Islet precursor cell (in vitro differentiated cells): ENCODE measurements at regions not wholly inside any gene's neighbourhood (a gene's known extent, or its start where the extent isn't known, plus 50 kb on each side); places are given as distances from the start of the nearest gene placed in this dataset.
"Not testable (repeated sequence)": the region's sequence is repeated elsewhere in the genome, so short reads cannot be mapped to it uniquely, and the experiment has no call there.

Experiments
- DNase-seq: peaks from one replicate; pipeline ENCODE4 v3.0.0-alpha.2; 2018

DNA sequence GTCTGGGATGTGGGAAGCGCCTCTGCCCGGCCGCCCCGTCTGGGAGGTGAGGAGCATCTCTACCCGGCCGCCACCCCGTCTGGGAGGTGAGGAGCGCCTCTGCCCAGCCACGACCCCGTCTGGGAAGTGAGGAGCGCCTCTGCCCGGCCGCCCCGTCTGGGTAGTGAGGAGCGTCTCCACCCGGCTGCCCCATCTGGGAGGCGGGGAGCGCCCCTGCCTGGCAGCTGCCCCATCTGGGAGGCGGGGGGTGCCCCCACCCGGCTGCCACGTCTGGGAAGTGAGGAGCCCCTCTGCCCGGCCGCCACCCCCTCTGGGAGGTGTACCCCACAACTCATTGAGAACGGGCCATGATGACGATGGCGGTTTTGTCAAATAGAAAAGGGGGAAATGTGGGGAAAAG lies 288.3 kb downstream of the SPRY1 start:
- not testable (repeated sequence) for DNase-seq

DNA sequence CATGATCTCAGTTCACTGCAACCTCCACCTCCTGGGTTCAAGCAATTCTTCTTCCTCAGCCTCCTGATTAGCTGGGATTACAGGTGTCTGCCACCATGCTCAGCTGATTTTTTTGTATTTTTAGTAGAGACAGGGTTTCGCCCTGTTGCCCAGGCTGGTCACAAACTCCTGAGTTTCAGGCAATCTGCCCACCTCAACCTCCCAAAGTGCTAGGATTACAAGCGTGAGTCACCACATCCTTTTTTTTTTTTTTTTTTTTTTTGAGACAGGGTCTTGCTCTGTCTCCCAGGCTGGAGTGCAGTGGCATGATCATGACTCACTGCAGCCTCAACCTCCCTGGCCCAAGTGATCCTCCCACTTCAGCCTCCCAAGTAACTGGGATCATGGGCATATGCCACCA lies 298.9 kb downstream of the SPRY1 start:
- DNase-seq, result not testable (repeated sequence)

DNA sequence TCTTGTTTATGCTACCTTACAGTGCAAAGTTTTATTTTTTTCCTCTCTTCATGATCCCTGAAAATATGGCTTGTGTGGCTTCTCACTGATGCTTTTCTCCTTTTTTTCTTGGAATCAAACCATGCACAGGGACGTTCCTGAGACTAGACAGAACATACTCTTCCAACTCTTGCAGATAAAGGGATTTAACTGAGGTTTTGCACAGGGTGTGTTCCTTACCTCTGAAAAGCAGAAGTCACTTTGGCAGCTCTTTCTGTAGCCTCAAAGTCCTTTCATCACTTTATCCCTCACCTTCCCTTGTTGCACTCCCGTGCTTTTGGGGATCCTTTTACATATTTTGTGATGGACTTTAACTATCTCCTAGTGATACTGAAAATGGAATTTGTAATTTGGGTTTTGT lies 300.1 kb downstream of the SPRY1 start:
- no peak for DNase-seq

DNA sequence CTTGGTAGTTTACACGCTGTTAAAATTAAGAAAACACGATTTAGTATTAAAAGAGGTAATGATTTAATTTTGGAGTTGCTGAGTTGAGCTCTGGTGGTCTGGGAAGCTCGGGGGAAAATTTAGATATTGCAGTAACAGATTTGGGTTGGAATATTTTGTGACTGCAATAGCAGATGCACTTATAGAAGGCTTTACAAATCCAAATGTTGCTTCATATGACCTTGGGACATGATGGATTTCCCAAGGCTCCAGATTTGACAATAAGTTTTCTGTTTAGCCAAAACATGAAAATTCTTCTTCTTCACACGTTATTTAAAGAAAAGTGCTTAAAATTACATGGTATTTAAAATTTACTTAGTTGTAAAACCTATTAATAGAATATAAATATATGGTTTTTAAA lies 302.0 kb downstream of the SPRY1 start:
- no peak for DNase-seq

DNA sequence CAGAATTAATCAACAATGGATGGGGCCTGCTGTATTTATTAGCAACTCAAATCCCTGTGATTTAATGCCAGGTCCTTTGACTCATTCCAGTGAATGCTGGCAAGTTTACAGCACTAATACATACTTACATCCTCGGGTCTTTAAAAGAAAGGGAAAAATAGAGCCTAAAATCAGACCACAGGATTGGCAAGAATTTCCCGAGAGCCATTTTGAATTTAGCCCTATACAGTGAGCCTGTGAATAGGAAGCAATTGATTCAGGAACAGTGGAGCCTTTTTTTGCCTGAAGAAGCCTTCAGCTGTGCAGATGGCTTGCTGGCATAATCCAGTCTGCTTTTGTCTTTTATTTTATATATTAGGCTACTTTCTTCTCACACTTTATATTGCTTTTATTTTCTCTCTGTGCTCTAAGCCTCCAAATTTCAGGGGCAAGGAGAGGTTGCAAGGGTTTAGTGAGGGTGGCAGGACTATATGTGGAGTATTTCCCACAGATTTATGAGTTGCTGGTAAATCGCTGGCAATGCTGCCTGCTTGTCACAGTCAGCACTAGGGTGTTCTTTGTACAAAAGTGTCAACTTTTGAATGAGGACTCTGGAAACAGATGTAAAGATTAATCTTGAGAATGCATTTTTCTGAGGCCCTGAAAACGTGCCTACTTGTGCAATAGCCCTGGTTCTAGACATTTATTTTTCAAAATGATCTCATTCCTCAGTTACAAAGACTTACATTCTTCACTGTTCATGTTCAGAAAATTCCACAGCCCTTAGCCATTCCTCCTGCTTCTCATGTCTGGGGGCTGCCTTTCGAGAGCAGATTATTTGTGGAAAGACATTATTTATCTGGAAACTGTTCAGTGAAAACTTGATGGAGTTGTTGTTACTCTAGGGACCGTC lies 303.5 kb downstream of the SPRY1 start:
- DNase-seq, result peak; percentile 57

DNA sequence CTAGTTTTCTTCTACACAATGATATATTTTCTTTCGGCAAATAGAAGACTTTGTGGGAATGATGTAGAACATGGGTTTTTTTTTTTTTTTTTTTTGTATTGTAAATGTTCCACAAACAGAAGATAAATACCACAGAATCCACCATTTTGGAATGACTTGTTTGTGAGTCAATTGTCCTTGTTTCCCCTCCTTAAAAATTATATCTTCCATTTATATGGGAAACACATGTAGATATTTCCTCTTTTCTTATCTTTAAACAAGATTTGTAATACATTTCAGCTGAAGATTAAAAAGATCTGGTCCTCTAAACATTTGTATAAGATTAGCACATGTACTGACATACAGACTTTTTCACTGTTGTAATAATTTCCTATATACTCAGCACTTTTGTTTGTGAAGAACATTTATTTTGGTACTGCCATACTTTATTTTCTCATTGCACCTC lies 304.6 kb downstream of the SPRY1 start:
- no peak for DNase-seq

DNA sequence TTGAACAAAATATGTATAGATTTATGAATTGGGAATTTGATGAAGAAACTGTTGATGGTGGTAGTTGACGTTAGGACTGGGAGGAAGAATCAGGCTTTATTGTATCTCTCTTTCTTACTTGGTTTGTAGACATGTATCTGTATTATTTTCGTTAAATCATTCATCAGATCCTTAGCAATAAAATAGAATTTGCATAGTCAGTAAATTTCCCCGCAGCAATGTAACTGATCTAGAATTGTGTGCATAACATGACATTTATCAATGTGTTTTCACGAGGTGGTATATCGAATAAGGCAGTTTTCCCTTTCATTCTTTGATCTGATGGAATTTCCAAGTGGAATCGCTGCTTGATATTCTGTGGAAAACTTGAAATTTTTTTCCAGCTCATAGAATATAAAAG lies 308.8 kb downstream of the SPRY1 start:
- DNase-seq, result no peak

DNA sequence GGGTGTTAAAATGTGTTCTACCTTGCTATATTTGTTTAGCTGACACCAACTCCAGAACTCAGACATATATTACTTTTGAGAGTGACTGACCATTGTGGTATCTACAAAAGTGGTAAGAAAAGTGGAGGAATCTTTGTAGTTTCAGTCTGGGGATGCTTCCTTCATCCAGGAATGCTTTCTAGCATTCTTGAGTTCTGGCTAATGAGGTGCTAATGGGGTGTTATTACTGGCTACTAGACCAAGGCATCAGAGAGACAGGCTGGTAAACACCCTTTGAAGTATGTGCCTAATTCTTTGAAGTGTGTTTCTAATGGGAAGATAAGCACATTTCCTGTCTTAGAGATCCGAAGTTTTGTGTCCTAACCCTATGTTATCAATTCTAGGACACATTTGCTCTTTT lies 310.4 kb downstream of the SPRY1 start:
- peak; percentile 84 for DNase-seq

DNA sequence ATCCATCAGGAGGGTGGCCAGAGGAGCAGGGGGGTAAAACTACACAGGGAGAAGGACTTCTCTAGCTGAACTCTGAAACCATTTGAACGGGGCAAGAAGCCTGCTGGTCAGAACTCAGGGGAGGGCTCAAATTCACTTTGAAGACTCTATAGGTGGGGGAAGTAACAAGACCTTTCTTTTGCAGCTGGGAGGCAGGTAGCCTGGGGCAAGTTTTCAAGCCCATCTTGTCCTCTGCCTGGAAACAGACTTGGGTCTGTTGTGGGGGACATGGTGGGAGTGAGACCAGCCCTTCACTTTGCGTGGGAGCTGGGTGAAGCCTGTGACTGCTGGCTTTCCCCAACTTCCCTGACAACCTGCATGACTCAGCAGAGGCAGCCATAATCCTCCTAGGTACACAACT lies 312.3 kb downstream of the SPRY1 start:
- no peak for DNase-seq

DNA sequence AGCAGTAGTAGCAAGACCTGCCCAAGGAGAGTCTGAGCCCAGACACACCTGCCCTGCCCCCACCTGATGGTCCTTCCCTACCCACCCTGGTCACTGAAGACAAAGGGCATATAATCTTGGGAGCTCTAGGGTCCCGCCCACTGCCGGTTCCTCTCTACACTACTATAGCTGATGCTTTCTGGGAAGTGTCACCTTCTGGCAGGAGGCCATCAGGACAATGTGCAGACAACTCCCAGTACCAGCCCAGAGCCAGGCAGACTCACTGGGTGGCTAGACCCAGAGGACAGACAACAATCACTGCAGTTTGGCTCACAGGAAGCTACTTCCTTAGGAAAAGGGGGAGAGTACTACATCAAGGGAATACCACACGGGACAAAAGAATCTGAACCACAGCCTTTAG lies 312.7 kb downstream of the SPRY1 start:
- DNase-seq, result peak; percentile 80

DNA sequence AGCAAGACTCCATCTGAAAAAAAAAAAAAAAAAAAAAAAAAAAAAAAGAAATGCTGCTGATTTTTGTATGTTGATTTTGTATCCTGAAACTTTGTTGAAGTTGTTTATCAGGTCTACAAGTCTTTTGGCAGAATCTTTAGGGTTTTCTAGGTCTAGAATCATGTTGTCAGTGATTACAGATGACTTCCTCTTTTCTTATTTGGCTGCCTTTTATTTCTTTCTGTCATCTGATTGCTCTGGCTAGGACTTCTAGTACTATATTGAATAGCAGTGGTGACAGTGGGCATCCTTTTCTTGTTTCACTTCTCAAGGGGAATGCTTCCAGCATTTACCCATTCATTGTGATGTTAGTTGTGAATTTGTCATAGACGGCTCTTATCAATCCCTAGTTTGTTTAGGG lies 334.4 kb downstream of the SPRY1 start:
- DNase-seq, result no peak

DNA sequence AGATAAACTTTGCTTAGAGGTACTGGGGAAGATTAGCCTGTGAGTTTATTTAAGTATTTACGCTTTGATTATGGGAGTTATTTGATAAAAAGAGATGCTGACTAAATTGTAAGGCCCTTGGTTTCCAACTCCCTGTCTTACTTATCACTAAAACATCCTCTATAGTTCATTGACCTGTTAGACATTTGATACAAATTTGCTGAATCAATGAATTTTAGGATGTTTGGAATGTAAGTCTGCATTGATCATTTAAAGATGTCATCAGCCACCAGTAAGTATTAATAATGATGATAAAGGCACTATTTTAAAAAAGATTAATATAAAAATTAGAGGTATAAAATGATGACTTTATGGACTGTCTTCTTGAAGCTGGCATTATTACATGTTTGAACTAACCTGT lies 340.6 kb downstream of the SPRY1 start:
- no peak for DNase-seq

DNA sequence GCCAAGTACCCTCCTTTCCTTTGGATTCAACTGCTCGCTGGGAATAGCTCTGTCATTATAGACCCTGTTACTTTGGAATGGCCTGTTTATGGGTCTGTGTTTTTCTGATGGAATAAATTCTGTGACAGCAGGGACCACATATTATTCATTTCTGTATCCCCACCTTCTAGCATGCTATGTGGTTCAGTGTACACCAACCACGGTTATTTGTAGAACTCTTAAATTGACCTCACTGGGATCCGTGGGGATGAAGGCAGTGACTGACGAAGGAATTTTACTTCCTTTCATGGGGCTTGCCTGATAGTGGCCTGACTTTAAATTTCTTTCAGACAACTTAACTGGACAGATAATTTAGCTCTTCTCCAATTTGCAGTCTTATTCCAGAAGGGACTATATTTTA lies 343.2 kb downstream of the SPRY1 start:
- DNase-seq, result no peak

DNA sequence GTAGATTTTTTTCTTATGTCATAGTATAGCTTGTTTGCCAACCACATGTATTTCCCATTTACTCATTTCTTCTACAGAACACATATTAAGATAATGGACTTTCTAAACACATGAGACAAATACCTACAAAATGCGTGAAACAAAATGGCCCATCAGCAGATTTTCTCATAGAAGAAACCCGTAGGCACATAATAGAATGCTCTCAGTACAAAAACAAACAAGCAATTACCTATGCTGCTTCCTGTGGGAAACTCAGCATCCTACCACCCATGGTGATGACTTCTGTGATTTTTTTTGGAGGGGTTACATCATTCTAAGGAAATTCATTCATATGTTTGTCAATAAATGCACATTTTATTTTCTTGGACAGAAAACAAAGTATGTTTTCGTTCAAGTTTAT lies 343.6 kb downstream of the SPRY1 start:
- no peak for DNase-seq

DNA sequence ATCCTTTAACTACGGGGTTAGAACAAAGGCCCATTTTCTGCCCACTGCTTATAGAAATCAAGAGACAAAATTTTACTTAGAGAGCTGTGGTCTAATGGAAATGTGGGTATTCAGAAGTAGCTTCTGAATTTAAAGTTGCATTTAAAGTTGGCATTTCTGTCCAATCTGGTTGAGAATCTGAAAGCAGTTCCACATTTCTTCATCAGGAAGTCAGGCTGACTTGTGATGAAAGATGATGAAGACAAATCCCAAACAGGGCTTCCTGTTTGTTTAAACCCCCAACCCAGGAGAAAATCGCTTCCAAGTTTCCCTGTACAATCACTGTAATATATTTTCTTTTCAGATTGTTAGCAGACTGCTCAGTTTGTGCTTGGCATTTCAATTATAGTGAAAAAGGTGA lies 345.3 kb downstream of the SPRY1 start:
- no peak for DNase-seq

DNA sequence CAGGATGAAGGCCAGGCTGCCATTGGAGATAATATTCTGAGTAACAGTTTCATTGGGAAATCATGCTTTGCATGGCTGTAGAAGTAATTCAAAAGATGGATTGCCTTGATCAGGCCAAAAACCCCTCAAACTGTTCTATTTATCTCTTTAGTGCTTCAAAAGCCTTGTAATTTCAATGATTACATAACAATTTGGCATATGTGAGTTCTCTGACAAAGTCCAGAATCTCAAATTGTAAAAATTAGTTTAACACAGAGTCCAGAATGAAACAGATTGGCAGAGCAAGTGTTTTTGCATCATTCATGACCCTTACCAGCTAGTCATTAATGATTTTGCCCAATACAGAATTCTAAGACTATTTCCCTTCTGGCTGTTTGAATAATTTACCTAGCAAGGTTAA lies 347.3 kb downstream of the SPRY1 start:
- no peak for DNase-seq

DNA sequence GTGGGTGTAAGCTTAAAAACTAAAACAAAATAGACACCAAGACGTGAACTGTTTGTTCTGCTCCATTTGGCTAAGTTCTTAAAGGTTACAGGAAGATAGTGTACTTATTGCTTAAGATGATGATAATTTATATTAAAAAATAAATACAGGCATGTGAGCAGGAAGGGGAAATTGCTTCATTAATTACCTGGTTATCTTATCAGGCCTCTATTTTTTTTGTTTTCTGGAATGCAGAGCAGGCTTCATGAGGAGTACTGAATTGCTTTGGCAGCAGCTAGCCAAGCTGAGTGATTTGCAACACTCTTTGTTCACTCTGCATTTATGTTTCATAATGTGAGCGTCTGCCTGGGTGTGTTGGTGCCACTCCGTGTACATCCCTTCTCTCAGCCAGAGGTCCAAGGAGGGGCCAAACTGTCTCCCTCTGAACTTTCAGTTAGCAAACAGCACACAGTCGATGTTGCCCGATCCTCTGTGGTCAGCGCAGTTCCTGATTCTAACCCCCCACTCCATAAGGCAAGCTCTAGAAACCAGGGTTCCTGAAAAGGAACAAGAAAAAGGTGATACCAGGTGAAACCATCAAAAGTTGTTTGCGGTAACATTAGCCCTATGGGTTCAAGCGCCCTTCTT lies 348.2 kb downstream of the SPRY1 start:
- DNase-seq, result no peak

DNA sequence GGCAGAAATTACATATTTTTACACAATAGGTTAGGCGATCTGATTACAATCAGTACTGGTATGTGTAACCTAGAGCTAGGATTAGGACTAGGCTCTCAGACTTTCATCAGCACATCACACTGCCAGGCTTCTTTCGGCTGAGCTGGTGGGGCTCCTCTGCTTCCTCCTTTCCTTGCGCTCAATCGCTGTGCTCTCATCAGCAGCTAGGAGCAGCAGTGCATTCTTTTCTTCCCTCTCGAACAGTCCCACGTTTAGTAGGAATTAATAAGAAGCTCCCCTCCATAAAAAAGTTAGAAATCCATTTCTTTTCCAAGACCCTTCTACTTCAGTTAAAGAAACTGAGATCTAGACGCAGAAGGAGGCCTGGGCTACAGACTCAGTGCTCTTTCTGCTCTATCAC lies 350.4 kb downstream of the SPRY1 start:
- DNase-seq, result peak; percentile 56

DNA sequence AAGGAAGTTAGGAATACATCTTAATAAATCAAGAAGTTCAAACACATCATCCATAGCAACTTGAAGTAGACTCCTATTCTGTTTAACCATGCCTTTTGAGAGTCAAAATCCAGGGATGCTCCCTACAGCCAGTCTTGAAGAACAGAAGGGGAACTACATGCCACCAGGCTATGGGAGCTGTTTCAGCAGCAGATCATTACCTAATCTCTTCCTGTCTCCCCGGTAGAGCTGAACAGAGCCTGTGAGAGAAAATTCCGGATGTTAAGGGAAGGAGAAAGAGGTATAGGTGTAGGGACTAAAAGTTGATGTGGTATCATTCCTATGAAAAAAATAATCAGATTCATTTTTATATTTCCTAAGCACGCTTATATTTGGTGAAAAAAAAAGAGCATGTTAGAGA lies 352.2 kb downstream of the SPRY1 start:
- DNase-seq, result no peak

DNA sequence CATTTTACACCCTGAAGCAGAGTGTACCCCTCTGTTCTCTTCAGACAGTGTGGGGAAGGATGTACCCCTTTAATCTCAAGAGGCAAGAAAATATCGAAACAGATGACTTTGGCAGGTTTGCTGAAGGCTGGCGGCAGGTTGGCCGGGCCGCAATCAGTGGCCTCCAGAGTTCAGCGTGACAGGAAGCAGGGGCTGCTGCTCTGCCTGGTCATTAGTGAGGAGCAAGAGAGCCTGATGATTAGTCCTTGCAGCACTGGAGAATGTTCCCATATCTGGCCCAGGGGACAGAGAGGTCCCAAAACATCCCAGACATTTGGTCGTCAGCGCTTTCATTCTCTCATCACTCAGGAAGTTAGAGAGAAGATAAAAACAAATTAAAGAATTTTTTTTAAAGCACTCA lies 352.8 kb downstream of the SPRY1 start:
- peak; percentile 55 for DNase-seq

DNA sequence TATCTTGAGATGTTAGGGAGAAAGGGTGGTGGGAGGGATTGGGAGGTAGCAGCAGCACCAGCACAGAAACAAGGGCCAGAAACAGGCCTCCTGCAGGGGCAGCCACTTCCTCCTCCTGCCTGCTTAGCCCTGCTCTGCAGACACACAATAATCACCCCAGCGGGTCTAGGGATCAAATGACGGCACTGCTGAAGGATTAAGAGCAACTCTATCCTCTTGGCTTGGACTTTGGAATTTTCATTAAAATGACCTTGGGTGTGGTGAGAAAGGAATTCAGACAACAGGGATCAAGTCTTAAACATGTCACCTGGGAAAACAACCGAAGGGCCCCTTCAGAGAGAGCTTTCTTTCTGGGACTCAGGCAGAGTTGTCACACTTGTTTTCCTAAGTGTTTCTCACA lies 353.4 kb downstream of the SPRY1 start:
- DNase-seq, result peak; percentile 79

DNA sequence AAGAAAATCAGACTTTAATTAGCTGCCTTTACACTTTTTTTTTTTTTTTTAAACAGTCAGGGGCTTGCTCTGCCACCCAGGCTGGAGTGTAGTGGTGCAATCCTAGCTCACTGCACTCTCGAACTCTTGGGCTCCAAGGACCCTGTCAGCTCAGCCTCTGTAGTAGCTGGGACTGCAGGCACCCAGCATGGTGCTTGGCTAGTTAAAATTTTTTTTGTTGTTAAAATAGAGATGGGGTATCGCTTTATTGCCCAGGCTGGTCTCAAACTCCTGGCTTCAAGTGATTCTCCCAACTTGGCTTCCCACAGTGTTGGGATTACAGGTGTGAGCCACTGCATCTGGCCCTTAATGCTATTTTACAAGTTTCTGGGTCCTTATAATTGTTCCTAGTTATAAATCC lies 359.1 kb downstream of the SPRY1 start:
- DNase-seq, result no peak

DNA sequence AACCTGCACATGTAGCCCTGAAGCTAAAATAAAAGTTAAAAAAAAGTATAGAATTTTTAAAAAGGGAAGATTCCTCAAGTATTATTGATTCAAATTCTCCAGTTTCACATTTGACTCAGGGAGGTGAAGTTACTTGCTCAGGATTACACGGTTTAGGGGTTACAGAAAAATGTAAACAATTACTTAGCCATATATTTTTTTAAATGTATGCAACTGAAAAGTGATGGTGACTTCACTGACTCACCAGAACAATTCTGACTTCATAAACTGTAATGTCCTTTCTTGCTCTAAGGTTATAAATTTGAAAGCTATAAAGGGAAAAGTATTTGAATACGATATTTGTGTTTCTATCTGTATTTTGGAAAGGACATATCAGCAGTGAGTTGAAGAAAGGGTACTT lies 371.2 kb downstream of the SPRY1 start:
- no peak for DNase-seq

DNA sequence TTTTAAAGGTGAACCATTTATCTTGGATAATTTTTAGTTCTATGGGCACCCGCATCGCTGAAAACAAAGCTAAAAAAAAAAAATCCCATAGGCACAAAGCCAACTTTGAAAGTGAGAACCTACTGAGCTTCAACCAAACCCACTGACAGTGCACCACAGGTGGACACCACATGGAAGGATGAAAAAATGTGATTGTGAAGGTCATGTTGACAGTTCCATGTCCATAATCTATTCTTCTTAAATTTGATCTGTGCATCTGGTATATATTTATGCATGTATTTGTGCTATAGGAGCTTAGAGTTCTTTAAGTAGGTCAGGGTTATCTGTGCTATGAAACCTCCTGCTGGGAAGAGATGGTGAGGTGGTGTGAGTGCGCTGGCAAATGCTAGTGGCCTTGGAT lies 374.3 kb downstream of the SPRY1 start:
- no peak for DNase-seq

DNA sequence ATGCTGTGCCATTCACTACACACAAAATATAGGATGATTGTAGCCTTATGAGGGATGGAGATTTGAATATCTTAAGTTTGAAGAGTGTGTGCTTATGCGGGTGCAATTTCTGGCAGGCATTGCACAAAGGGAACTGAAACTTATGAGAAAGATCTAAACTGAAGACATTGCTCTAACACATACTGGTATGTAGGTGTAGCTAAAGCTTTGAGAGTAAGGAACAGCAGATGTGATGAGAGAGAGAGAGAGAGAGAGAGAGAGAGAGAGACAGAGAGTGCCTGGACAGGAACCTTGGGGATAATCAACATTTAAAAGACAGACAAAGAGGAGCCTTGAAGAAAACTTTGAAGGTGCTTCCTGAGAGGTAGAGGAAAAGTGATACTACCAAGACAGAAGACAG lies 379.7 kb downstream of the SPRY1 start:
- no peak for DNase-seq
